ENCODE measurements at regions not wholly inside any gene's neighbourhood (a gene's known extent, or its start where the extent isn't known, plus 50 kb on each side); places are given as distances from the start of the nearest gene placed in this dataset.

DNA sequence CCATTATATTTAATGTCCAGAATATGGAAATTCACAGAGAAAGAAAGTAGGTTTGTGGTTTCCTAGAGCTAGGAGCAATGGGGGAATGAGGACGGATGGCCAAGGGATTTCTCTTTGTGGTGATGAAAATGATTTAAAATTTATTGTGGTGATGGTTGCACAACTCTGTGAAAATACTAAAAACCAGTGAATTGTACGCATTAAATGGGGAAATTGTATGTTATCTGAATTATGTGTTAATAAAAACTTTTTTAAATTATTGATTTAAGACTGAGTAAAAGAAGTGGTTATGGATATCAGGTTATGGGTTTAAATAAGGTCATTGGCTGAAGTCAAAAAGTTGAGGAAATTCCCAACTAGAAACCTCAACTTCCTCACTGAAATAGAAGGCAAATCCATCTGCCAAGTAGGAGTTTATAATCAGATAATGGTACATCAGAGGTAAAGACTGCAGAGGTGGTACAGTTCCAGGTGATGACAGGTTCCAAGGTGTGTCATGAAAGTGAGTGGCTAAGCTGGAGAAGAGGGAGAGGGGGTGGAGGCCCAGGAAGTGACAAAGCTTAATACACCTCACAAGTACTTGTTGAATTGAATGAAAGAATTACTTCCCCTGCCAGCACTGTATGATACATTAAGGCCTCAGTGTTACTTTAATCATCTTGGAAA lies 68.9 kb upstream of the CCDC71L start:
- Histone ChIP-seq H3K27me3 (no peaks in the 10 kb centered on the region), H3K36me3 (no peaks in the 10 kb centered on the region), H3K4me3 (no peak overlapping the region), H3K9me3 (peaks cover 0 to 14% (median 0%) of the 10 kb centered on the region in 11 donors), H3K4me1 (peaks cover 6 to 31% (median 14%) of the 10 kb centered on the region in 9 donors), H3K27ac (no peak overlapping the region)
- DNase-seq (no peak), ATAC-seq (no peak)
- TF ChIP-seq, protein P1, sequence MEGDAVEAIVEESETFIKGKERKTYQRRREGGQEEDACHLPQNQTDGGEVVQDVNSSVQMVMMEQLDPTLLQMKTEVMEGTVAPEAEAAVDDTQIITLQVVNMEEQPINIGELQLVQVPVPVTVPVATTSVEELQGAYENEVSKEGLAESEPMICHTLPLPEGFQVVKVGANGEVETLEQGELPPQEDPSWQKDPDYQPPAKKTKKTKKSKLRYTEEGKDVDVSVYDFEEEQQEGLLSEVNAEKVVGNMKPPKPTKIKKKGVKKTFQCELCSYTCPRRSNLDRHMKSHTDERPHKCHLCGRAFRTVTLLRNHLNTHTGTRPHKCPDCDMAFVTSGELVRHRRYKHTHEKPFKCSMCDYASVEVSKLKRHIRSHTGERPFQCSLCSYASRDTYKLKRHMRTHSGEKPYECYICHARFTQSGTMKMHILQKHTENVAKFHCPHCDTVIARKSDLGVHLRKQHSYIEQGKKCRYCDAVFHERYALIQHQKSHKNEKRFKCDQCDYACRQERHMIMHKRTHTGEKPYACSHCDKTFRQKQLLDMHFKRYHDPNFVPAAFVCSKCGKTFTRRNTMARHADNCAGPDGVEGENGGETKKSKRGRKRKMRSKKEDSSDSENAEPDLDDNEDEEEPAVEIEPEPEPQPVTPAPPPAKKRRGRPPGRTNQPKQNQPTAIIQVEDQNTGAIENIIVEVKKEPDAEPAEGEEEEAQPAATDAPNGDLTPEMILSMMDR (IDR thresholded peaks at IDR 0.05) = no peak
- intact Hi-C loops (cut with DNase I) = loop anchor here in 6 of 10 donors (2.0 to 10.0 kb wide), 6 partner anchors 65 to 555 kb away; partner anchors contain the start of genes CCDC71L (in 1 of the 6) and NAMPT (in 1 of the 6)
- 84 to 87% methylated on average over 2 of the region's 2 CpGs for WGBS, 2 donors

DNA sequence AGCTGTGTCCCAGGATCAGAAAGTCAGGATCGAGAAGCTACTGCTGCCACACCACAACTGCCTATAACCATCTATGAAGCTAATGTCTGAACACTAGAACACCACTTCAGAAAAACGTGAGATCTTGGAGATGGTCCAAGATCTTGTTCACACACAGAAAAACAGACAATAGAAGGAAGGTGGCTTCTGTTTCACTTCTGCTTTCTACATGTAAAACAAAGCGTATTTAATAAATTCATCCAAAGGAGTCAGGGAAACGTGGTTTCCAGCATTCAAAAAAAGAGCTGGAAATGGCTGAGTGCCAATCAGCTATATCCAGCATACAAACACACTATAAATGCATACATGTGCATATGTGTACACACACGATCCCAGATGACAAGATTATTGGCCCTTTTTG lies 70.2 kb upstream of the CCDC71L start:
- Histone ChIP-seq H3K27ac (peak overlapping the region in 5 of 10 donors; percentile 5 to 58 (median 42)), H3K27me3 (no peaks in the 10 kb centered on the region), H3K4me3 (no peak overlapping the region), H3K36me3 (no peaks in the 10 kb centered on the region), H3K4me1 (peaks cover 6 to 33% (median 14%) of the 10 kb centered on the region in 9 donors), H3K9me3 (peaks cover 0 to 14% (median 0%) of the 10 kb centered on the region in 11 donors)
- DNase-seq = peak in 1 of 2 donors; percentile 16
- intact Hi-C loops (cut with DNase I) = loop anchor here in 6 of 10 donors (2.0 to 10.0 kb wide), 6 partner anchors 66 to 556 kb away; partner anchors contain the start of genes CCDC71L (in 1 of the 6) and NAMPT (in 1 of the 6)
- peak in 7 of 8 donors; percentile 23 to 88 (median 70) for ATAC-seq
- TF ChIP-seq, protein P1 (IDR thresholded peaks at IDR 0.05) = no peak
- 34 to 39% methylated on average over 5 of the region's 5 CpGs for WGBS, 2 donors

DNA sequence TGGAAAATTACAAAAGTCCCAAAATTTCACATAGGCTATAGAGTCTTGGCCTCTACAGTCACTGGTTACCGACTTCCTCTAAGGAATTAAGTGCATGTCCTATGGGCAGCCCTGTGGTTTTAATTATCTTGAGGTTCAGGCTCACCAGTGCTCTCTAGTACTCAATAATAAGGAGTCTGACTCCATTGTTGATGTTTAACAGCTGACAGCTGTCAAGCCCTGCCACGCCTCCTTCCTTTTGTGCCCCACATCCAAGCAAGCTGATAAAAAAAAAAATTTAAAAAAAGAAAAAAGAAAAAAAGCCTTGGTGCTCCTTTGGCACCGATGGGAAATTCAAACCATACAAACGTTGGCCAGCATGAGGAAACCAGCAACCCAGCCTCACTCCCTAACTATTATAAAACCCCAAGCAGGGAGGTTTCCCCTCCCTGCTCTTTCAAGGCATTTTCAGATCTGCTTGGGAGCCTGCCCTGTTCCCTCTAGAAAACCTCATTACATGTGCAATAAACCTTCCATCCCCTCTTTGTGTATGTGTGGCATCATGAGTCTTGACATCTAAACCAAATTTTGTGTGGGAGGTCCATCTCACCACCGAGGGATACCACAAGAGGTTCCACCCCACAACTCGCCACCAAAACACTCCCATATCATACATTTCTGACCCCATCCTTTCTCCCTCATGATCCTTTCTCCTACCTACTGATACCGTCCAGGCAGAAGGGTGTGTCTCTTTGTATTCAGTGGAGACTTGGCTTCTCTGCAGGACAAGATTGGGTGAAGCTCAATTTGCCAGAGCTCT lies 70.9 kb upstream of the CCDC71L start:
- intact Hi-C loops (cut with DNase I) = loop anchor here in 7 of 10 donors (2.0 to 10.0 kb wide), 7 partner anchors 67 to 557 kb away; partner anchors contain the start of genes CCDC71L (in 2 of the 7) and NAMPT (in 1 of the 7)

More for the DNA sequence above, 70.9 kb upstream of the CCDC71L start:
- peak in 5 of 8 donors; percentile 14 to 35 (median 26) for ATAC-seq
- no peaks in the 10 kb centered on the region for H3K27me3 ChIP-seq
- H3K9me3 ChIP-seq = peaks cover 0 to 12% (median 0%) of the 10 kb centered on the region in 11 donors
- WGBS, 2 donors = 50 to 53% methylated on average over 7 of the region's 7 CpGs
- H3K4me1 ChIP-seq = peaks cover 6 to 39% (median 17%) of the 10 kb centered on the region in 9 donors
- no peak overlapping the region for H3K4me3 ChIP-seq
- peak overlapping the region in 5 of 10 donors; percentile 5 to 58 (median 42) for H3K27ac ChIP-seq
- no peak for DNase-seq
- H3K36me3 ChIP-seq = no peaks in the 10 kb centered on the region
- TF ChIP-seq, protein P1 (IDR thresholded peaks at IDR 0.05) = no peak
